ENCODE measurements at regions not wholly inside any gene's neighbourhood (a gene's known extent, or its start where the extent isn't known, plus 50 kb on each side); places are given as distances from the start of the nearest gene placed in this dataset.

DNA sequence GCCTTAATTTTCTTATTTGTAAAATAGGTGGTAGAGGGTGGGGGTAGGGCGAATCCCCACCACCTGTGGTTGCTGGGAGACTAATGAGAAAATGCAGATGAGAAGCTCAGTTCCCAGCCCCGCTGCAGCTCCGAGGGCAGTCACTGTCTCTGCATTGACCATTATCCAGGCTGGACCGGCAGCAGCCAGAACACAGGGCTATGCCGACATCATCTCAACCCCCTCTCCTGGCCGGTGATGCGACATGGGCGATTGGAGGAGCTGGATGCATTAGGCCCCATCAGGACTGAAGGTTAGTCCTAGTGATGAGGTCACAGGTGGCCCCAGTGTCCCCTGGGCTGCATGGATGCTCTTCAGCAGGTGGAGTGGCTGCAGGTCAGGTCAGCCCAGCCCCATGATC, 412.4 kb downstream of the CTTN start:
- no peak for DNase-seq

DNA sequence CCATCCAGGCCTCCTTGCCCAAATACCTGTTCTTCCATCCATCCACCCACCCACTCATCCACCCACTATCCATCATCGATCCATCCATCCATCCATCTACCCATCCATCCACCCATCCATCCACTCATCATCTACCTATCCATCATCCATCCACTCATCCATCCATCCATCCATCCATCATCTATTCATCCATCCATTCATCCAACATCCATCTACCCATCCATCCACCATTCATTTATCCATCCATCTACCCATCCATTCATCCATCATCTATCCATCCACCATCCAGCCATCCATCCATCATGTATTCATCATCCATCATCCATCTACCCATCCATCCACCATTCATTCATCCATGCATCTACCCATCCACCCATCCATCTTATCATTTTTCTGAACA, 413.2 kb downstream of the CTTN start:
- DNase-seq = no peak

DNA sequence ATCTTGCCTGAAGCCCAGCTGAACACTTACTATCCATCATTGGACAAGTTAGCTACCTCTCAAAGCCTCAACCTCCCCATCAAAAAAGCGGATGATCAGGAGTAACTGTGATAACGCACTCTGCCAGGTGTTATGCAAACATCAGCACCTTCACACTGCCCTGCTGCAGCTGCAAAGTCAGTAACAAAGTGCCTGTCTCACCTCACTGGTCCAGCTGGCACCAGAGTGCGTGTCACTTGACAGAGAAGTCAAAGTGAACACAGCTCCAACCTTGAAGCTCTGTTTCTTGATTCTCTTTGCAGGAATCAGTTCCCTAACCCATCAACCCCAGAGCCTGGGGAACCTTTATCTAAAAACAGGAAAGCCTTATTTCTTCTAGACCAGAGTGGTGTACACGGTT, 413.6 kb downstream of the CTTN start:
- DNase-seq = no peak

DNA sequence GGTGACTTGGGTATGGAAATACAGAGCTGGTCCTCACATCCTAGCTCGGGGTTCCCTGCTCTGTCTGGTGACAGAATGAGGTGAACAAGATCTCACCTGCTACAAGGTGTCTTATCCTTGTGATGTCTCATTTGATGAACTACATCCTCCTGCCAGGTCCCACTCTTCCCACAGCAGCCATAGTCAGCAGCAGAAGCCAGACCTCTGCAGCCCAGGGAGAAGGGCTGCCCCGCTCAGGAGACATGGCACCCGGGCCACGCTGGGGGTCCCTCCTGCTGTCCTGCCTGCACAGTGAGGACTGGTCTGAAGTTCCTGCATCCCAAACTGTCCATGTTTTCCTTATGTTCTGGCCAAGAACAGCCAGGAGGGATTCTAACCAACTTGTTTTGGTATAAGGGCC, 414.1 kb downstream of the CTTN start:
- no peak for DNase-seq

DNA sequence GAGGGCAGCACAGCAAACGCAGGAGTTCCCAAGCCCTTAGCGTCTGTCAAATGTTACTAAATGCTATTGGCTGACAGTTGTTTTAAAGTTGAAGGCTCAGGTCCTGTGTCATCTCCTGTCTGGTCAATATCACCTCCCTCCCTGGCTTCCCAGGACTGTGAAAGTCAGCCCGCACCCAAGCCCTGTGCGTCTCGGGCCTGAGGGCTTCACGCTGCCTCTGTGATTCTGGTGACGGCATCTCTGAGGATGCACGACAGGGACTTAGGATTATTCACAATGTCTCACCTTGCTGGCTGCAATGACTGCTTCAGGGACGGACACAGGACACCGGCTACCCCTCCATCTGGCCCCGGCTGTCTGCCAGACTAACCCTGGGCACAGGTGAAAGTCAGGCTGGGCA, 415.3 kb downstream of the CTTN start:
- no peak for DNase-seq

DNA sequence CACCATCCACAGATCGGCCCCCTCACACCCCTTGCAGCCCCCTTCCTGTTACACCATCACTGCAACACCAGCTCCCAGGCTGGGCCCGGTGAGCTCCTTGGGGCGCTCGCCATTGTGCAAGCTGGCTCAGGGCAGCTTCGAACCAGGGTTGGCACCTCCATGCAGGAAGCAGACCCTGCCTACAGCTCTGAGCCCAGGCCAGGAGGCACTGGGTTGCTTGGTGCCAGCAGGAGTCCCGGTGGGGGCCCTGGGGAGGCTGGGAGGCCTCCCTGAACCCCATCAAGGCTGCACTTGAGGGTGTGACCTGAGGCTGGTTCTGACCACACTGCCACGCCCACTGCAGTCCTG, 417.1 kb downstream of the CTTN start:
- DNase-seq = no peak

DNA sequence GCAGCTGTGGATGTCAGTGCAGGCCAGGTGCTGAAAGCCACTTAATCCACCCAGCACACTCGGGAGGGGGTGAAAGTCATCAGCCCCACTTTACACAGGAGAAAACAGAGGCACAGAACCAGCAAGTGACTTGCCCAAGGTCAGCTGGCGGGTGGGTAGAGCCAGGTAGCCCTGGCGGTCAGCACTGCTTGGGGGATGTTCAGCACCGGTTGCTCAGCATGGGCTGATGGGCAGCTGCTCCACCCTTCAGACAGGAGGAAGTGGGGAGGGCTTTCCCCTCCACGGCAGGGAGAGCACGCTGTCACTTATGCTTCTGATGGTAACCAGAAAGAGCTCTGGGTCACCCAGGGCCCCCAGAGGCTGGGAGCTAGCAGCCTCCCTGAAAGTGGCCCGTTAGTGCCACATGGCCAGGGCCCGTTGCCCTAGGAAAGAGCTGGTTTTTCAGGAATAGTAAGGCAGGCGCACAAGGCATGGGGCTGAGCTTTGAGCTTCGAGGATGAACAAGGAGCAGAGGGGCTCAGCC, 417.9 kb downstream of the CTTN start:
- no peak for DNase-seq

DNA sequence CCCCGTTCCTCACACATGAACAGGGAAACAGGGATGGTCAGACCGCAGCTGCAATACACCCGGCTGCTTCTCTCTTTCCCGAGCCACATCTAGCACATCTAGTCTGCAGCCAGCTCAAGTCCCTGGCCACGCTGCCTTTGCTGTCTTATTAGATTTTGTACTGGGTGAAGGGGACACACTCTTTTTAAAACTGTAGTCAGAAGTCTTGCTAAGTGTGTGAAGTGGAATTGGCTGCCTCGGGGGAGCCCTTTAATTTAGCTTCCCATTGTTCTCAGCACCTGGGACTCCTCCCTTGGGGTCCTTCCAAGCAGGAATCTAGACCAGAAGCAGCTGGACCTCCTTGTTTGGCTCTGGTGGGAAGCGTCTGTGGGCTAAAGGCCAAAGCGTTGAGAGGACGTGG, 420.0 kb downstream of the CTTN start:
- DNase-seq = no peak

DNA sequence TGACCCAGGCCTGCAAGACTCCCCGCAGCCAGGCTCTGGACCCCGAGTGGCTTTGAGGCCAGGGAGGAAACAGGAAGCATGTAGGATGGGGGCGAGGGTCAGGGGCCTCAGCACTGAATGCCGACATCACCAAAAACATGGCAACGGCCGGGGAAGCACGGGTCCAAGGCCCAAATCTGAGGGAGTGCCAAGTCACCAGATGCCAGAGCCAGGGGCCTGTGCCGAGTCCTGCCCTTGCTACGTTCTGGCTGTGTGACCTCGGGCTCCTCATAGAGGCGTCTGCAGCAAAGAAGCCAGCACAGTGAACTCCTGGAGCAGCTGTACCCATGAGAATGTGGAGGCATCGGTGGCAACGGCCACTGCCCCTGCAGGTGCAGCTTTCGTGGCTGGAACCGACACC, 420.7 kb downstream of the CTTN start:
- no peak for DNase-seq

DNA sequence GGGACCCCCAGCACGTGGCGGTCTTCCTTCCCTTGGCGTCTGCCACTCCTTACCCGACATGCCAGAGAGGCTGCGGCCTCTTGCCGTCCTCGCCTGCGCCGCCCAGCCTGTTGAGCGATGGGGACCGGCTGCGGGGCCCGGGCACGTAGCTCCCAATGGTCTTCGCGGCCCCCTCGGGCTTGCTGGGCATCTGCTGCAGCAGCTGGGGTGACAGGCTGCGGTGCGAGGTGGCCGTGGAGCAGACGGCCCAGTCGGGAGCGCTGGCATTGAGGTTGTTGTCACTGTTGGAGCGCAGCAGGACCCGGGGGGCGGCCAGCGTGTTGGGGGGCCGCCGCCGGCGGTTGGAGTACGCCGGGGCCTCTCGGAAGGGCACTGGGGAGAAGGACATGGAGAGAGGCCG, 422.0 kb downstream of the CTTN start:
- no peak for DNase-seq

DNA sequence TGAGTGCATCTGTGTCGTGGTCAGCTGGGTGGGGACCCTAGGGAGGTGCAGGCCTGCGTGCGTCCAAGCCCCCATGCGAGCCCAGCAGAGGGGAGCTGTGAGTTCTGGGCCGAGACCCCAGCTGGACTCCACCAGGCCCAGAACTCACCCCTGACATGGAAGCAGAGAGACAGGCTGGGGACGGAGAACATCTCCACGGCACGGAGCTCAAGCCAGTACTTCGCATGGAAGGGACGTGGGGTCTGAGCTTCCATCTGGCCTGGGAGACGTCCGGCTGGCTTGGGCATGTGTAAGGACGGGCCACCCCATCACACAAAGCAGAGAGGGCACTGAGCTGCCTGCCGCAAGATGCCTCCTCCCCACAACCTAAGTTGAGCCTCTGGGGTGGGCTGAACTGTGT, 422.4 kb downstream of the CTTN start:
- no peak for DNase-seq

DNA sequence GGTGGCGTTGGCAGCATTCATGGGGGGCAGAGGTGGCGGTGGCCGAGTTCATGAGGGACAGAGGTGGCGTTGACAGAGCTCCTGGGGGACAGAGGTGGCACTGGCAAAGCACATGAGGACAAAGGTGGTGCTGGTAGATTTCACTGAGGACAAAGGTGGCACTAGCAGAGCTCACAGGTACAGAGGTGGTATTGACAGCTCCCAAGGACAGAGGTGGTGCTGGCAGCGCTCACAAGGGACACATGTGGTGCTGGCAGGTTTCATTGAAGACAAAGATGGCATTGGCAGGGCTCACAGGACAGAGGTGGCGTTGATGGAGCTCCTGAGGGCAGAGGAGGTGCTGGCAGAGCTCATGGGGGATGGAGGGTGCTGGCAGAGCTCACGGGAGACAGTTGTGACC, 425.4 kb downstream of the CTTN start:
- DNase-seq = no peak

DNA sequence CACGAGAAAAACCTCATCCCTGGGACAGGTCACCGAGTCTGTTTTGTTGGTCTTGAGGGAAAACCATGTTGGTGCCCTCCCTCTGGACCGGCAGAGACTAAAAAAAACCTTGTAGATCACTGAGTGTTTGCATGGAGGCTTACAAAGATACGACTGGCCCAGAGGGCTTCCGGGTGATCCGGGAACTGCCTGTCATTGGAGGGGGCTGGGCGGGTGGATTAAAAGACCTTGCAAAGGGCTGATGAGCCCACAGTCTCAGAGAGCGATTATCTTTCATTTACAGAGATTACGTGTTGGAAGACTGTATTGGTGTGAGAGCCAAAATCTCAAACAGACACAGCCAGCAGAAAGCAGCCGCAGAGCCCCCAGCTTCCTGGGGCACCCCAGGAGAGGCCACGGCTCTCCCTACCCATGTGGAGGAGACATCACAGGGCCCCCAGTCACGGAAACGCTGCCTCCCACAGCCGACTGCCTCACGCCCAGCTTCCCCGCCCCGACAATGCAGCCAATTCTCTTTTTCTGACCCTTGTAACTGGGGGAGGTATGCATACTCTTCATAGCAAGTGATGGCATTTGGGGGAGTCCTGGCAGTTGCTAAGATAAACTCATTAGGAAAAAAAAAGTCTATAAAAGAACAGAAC, 426.4 kb downstream of the CTTN start:
- DNase-seq = no peak

DNA sequence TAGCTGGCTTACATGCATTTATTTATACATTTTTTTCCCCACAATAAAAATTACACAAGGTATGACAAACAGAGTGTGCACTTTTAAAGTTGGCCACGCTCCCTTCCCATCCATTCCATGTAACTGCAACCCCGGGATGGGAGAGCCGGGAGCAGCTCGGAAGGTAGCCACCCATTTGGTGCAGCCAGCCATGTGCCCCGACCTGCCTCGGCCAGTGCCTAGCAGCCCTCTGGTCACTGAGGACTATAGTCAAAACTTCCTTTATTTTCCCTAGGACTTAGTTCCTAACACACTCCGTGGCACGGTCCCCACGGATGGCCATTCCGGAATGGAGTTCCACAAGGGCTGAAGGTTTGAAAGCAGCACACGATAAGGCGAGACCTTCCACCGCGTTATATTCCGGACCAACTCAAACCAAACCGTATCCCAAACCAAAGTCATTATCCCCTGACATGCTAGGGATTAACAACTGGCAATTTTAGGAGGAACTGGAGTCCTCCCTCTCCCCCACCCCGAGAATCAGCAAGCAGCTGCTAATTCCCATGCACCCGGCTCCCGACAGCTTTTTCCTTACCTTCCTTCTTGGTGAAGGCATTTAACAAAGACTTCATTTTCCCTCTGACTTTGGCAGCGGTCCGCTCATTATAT, 426.4 kb downstream of the SHANK2 start:
- DNase-seq = no peak

DNA sequence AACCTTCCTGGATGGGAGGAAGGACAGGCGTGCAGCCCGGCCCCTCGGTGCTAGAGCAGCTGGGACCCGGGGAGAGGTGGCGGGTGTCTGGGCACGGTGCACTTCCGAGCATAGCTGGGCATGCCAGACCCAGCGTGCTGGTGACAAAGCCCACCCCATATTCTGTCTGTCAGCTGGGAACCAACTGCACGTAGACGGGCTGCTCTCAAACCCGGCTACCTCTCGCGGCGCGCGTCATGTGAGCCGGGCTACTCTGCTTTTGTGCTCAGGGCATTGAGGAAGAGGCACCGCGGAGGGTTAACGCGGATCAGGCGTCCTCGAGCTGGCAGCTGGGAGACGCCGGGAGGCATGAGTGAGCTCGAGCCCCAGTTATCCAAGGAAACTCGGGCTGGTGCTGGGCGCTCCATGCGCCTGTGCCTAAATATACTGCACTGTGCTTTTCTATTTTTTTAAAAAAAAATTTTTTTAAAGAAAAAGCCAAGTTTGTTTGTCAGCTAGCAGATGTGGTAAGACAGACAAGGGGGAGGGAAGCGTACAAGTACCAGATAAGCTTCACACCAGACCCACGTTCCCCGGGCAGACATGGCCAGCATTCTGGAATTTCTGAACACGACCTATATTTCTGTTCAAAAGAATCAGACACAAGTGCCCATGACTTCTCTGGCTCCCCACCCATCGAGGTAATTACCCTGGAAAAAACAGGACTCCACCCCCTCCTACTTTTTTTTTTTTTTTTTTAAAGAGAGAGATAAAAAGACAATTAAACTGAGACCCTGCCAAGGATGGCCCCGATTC, 425.6 kb downstream of the SHANK2 start:
- no peak for DNase-seq

DNA sequence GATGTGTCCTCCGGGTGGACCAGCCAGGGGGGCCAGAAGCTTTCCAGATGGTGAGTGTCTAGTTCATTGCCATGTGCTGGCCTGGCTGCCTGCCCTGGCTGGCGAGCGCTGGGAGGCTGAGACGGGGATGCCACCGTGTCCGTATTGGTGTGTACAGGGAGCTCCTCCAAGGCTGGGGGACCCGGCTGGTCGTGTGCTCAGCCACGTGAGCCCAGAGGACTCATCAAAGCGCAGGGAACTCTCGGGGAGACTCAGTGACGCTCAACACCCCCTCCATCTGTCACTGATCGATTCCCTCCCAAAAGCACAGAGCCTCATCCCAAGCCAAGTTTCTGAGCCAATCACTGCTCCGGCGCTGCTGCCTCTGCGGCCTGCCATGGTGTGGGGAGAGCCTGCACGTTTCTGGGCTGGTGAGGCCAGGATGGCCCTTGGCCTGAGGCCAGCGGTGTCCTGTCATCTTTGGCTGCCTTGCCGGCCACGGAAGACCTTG, 423.7 kb downstream of the SHANK2 start:
- DNase-seq = no peak

DNA sequence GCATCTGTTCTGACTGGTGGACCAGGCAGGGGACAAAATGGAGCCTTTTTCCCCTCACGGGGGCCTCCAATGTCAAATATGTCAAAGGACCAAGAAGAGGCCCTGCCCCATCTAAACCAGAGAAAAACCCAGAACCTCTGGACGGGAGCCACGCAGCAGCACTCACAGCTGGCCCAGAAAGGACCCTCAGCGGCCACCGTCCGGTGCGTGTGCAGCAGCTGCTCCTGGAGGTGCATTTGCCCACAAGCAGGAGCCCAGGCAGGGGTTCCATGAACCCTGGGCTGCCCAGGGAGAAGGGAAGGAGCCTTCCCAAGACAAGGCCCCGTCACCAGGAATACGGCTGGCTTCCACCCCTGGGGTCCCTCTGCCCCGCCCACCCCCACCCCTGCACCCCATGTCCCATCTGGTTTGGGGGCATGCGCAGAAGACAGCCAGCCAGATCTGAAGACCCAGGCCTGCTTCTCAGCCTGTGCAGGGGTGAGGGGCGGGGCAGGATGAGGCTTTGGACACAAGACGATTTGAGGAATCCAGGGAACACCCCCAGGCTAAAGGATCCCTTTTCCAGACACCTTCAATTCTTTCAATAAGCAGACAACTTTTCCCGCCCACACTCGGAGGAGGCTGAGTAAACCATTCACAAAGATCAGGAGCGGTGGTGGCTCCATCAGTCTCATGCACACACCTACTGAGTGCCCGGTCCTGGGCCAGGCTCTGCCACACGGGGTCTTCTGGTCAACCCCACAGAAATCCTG, 423.1 kb downstream of the SHANK2 start:
- DNase-seq = no peak

DNA sequence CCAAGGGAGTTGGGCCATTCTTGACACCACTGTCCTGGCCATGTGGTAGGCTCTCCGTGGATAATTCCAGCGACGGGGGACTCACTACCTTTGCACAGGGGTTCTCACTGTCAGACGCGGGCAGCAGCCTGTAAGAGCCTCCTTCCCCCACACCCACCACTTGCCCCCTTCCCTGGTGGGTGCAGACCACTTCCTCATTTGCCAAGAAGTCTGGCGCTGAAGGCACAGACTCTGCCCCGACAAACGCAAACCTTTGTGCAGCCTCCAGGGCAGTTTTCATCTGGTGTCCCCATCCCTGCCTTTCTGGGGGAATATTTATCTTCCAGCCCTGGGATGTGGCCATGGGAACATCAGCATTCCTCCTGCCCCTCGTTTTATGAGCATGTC, 422.5 kb downstream of the SHANK2 start:
- no peak for DNase-seq

DNA sequence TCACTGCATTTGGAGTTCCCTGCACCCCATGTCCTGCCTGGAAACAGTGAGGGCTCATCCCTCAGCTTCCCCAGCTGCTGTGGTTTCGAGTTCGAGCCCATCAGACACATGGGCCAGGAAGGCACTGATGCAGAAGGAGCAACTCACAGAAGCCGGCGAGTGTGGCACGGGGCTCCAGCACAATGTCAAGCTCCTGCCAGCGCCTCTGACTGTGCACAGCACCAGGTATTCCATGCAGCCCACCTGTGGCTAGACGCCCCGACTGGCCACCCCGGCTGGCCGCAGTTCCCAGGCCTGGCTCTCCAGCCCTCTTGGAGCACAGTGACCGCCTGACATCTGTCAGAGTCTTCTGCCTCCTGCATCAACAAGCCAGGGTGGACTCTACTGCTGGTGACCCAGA, 419.4 kb downstream of the SHANK2 start:
- DNase-seq = no peak

DNA sequence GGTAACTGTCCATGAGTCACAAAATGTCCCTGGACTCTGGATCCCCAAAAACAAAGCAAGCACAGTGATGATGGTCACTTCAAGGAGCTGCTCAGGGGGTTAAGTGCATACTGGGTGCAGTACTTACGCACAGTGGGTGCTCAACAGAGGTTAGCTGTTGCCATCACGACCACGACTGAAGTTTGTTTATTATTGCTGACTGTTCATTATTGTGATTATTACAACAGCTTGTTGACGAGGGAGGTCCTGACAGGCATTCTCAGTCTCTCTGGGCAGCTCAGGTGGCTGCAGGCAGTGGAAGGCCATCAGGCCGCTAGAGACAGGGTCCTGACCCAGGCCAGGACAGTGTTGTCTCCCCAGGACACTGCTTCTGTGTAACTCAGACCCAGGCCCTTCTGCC, 418.8 kb downstream of the SHANK2 start:
- DNase-seq = no peak

DNA sequence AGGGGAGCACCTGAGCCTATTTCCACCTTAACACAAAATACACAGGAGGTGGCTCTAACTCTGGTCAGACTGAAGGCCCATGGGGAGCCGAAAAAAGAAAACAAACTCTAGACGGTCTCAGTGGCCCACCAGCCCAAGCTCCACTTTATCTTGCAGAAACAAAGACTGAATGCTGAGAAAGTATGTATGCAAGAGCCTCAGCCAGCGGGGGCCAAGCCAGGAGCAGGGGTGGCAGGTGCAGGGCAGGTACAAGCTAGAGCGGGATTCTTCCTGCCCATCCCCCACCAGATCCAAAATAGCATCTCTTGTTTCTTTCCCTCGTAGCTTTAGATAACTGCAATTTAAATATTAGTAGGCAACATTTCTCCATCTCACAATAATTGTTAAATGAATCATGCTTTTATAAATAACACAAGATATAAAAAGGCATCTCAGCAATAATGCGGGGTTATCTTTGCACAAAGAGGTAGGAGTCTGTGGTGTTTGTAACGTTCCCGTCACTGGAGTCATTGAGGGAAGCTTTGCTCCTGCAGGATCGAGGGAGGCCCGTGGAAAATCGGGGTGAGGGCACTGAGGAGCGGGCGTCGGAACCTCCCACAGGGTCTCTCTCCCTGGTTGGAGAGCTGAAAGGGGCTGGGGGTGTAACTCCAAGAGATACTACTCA, 418.0 kb downstream of the SHANK2 start:
- DNase-seq = no peak

DNA sequence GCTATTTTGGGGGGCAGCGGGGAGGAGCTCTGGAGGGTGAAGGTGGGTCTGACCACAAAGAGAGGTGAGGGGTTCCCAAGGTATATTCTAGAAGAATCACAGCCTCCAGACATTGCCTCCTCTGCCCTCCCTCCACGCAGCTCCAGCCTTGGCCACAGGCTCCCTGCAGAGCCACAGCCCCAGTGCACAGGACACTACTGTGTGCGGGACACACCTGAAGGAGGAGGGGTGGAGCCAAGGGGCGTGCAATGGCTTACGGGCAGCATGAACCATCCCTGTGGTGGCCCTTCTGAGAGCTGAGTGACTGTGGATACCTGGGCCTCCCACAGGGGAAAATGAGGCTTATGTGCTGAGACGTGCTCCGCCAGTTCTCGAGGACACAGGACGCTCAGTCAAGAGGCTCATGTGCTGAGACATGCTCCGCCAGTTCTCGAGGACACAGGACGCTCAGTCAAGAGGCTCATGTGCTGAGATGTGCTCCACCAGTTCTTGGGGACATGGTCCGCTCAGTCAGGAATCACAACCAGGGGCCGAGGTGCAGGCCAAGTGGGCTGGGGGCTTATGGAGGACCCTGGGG, 417.3 kb downstream of the SHANK2 start:
- DNase-seq = no peak

Data from stimulated activated CD4-positive, alpha-beta T cell treated with anti-CD3 and anti-CD28 coated beads, Interleukin-4, amount 100 ng/mL, for 4 hours (primary cell).